Ovary (tissue), 7 donors: ENCODE measurements at regions not wholly inside any gene's neighbourhood (a gene's known extent, or its start where the extent isn't known, plus 50 kb on each side); places are given as distances from the start of the nearest gene placed in this dataset.
A peak's percentile ranks its signal among the peaks of the same experiment; 100 is the strongest.
"Not testable (repeated sequence)": the region's sequence is repeated elsewhere in the genome, so short reads cannot be mapped to it uniquely, and the experiment has no call there.

Experiments
- DNase-seq, 5 donors: peaks; one replicate each; pipeline ENCODE4 v3.0.0-alpha.2; 2019 to 2020
- H3K27ac ChIP-seq, 2 donors: fragments of 200-600 bp; one replicate each; pipeline versions ENCODE4 v1.5.1 to v1.8.0; 2019 to 2022
- H3K27me3 ChIP-seq: fragments of 200-600 bp; one replicate; pipeline ENCODE4 v1.8.0; 2022
- H3K36me3 ChIP-seq: fragments of 200-600 bp; sonication (generic); one replicate; pipeline ENCODE4 v1.5.1; 2019
- H3K4me1 ChIP-seq: one replicate; pipeline ENCODE4 v1.8.1; 2013; ENCODE audit warnings: mild to moderate bottlenecking, moderate library complexity; ENCODE audit not compliant: insufficient read depth
- H3K4me3 ChIP-seq: fragments of 200-600 bp; sonication (generic); one replicate; pipeline ENCODE4 v1.5.1; 2017
- H3K9me3 ChIP-seq, 2 donors: fragments of 200-600 bp in 1 of 2; sonication (generic) in 1 of 2; one replicate each; pipeline versions ENCODE4 v1.5.1 to v1.8.1; 2013 to 2019; ENCODE audit warnings: mild to moderate bottlenecking in 1 of 2, moderate library complexity in 1 of 2
- EP300 ChIP-seq: sonication (generic); formaldehyde crosslinking; IDR thresholded peaks from one replicate; pipeline ENCODE4 v1.6.1; 2017; ENCODE audit warnings: antibody characterized with exemption
- POLR2A ChIP-seq: fragments of 450-650 bp; IDR thresholded peaks from one replicate; pipeline ENCODE4 v1.6.1; 2017; ENCODE audit warnings: antibody characterized with exemption, mild to moderate bottlenecking, moderate library complexity
- WGBS, 3 donors: extraction: QIAGEN DNeasy Blood & Tissue Kit in 1 of 3; methylation state at CpG; one replicate each; pipeline versions ENCODE4 v1.1.5 to v1.1.7; 2013 to 2017; 5-methylcytosine and 5-hydroxymethylcytosine counted together
- intact Hi-C, 4 donors: fragments of 100-400 bp; cut with DNase I; formaldehyde crosslinking; loops; one replicate each; pipeline versions ENCODE4 v1.11.0 to v1.15.1; 2022 to 2023
- TF ChIP-seq, protein P1 (sequence below), 3 donors: fragments of 450-650 bp in 2 of 3; fragments of 200-600 bp in 1 of 3; IDR thresholded peaks; one replicate each; pipeline versions ENCODE4 v1.5.1 to v1.8.0; 2016 to 2022; ENCODE audit warnings: antibody characterized with exemption in 3 of 3, mild to moderate bottlenecking in 1 of 3
- donor health status: DM: no; HTN: no; CAD: no; lungs with moderate emphysema.
- donor health status: DM: no; HTN: no; CAD: no.
- donor health status: Bipolar disorder and iron deficiency.
- donor health status: DM: no; HTN: no; CAD: no.
- donor health status: DM: yes; HTN: yes; CAD: no.

DNA sequence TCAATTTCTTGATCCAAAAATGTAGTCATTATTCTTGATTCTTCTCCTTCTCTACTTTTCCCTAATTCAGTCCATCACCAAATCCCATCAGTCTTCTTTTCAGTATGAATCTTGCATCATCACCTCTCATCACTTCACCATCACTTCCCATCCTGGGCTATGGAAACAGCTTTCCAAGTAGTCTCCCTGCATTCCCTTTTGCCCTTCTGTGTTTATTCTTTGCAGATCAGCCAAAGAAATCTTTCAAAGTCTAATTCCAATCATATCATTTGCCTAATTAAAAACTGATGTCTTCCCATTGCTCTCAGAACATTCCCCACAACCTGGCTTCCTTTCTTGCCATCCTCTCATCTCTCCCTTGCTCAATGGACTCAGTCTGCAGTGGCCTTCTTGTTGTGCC, 201.7 kb upstream of the ADAMTS3 start:
- no peak for DNase-seq
- intact Hi-C loops: no loop called here
- Histone ChIP-seq H3K27me3 (no peaks in the 10 kb centered on the region), H3K4me1 (peaks cover 2% of the 10 kb centered on the region), H3K4me3 (no peak overlapping the region), H3K9me3 (no peaks in the 10 kb centered on the region), H3K36me3 (no peaks in the 10 kb centered on the region), H3K27ac (no peak overlapping the region)
- TF ChIP-seq POLR2A (no peak), EP300 (no peak)
- TF ChIP-seq, protein P1, sequence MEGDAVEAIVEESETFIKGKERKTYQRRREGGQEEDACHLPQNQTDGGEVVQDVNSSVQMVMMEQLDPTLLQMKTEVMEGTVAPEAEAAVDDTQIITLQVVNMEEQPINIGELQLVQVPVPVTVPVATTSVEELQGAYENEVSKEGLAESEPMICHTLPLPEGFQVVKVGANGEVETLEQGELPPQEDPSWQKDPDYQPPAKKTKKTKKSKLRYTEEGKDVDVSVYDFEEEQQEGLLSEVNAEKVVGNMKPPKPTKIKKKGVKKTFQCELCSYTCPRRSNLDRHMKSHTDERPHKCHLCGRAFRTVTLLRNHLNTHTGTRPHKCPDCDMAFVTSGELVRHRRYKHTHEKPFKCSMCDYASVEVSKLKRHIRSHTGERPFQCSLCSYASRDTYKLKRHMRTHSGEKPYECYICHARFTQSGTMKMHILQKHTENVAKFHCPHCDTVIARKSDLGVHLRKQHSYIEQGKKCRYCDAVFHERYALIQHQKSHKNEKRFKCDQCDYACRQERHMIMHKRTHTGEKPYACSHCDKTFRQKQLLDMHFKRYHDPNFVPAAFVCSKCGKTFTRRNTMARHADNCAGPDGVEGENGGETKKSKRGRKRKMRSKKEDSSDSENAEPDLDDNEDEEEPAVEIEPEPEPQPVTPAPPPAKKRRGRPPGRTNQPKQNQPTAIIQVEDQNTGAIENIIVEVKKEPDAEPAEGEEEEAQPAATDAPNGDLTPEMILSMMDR (IDR thresholded peaks at IDR 0.05): no peak

DNA sequence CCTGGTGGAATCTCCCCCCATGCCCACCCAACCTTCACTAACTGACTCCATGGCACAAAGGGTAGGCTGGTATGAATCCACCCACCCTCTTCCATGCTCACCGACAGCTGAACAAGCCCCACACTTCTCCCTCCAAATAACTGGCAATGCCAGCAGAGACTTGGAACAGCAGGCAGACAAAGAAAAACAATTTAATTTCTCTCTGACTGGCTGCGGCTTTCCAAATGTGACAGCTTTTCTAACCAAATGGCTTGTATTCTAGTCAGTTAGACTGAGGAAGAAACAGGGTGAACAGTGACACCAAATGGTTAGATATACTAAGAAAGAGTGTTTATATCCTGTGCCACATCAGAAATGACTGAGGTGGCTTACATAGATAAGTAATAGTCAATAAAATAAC, 199.3 kb upstream of the ADAMTS3 start:
- WGBS, 3 donors: 48 to 63% (median 58%) methylated on average over 2 of the region's 2 CpGs
- Histone ChIP-seq H3K27me3 (no peaks in the 10 kb centered on the region), H3K4me1 (peaks cover 2% of the 10 kb centered on the region), H3K4me3 (no peak overlapping the region), H3K27ac (no peak overlapping the region), H3K9me3 (no peaks in the 10 kb centered on the region), H3K36me3 (no peaks in the 10 kb centered on the region)
- DNase-seq: peak in 1 of 5 donors; percentile 19
- TF ChIP-seq, protein P1 (IDR thresholded peaks at IDR 0.05): no peak
- TF ChIP-seq POLR2A (no peak), EP300 (no peak)
- intact Hi-C loops: no loop called here

DNA sequence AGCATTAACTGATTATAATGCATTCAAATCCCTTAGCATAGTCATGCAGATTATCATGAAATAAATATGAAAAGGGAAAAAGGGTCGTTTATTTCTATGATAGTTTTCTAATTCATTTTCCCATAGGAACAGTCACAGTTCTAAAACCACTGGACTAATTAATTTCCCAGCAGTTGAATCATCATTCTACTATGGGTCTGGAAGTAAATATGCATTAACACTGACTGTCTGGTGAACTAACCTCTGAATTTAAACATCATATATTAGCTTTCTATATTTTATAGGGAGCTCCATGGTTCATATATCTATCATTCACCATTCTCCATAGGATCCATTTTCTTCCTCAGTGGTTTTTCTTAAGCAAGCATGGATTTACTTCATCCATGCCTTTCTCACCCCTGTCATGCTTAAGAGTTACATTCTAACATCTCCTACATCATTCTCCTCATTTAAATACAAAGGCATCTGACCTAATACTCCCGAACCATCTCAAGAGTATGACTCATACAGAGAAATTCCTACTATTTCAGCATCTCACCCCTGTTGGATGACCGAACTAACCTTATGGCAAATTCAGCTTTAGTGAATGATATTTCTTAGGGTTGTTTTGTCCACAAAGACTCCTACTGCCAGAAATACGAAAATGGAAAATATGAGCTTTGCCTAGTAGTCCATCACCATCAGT, 198.7 kb upstream of the ADAMTS3 start:
- H3K36me3 ChIP-seq: no peaks in the 10 kb centered on the region
- intact Hi-C loops: no loop called here
- no peak overlapping the region for H3K27ac ChIP-seq
- peaks cover 2% of the 10 kb centered on the region for H3K4me1 ChIP-seq
- no peaks in the 10 kb centered on the region for H3K27me3 ChIP-seq
- H3K9me3 ChIP-seq: no peaks in the 10 kb centered on the region
- 28 to 32% (median 31%) methylated on average over 4 of the region's 4 CpGs for WGBS, 3 donors
- no peak for DNase-seq
- no peak overlapping the region for H3K4me3 ChIP-seq
- TF ChIP-seq POLR2A (no peak), EP300 (no peak)
- TF ChIP-seq, protein P1 (IDR thresholded peaks at IDR 0.05): no peak

DNA sequence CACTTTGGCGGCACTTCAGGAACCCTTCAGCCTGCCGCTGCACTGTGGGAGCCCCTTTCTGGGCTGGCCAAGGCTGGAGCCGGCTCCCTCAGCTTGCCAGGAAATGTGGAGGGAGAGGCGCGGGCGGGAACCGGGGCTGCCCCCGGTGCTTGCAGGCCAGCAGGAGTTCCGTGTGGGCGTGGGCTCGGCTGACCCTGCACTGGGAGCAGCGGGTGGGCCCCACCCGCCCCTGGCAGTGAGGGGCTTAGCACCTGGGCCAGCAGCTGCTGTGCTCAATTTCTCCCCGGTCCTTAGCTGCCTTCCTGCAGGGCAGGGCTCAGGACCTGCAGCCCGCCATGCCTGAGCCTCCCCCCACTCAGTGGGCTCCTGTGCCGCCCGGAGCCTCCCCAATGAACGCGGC, 196.8 kb upstream of the ADAMTS3 start:
- not testable (repeated sequence) for DNase-seq
- 86 to 95% (median 91%) methylated on average over 14 to 19 of the region's 19 CpGs for WGBS, 3 donors

DNA sequence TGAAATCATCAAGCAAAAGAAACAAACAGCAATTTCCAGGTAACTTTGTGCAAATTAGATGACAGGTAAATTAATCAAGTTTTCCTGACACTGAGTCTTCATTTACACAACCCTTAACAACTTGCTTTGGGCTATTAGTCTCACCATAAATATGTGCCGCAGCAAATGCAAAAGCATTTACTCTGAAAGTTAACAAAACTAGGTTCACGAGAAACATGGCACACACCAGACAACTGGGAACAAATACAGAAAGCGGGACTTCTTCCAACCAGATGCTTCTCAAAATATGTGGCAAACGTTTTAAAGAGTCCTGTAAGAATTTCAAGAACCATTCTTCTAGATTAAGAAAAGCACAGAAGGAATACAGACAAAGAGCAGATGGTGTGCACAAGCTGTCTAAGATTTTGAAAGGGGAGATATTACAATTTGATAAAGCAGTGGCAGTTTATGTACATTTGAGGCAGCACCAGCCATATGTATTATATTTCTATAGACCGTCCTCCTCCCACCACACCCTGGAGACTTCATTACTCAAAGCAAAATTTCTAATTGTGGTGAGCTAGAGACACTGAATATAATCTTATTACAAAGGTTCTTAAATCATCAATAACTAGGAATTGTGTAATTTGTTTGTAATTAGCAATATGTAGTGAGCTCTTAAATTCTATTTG, 192.5 kb upstream of the ADAMTS3 start:
- DNase-seq: no peak
- no peaks in the 10 kb centered on the region for H3K9me3 ChIP-seq
- intact Hi-C loops: no loop called here

More for the DNA sequence above, 196.8 kb upstream of the ADAMTS3 start:
- H3K27ac ChIP-seq, H3K27me3 ChIP-seq, intact Hi-C loops, H3K36me3 ChIP-seq, H3K4me3 ChIP-seq, H3K9me3 ChIP-seq, H3K4me1 ChIP-seq: not testable (repeated sequence)

DNA sequence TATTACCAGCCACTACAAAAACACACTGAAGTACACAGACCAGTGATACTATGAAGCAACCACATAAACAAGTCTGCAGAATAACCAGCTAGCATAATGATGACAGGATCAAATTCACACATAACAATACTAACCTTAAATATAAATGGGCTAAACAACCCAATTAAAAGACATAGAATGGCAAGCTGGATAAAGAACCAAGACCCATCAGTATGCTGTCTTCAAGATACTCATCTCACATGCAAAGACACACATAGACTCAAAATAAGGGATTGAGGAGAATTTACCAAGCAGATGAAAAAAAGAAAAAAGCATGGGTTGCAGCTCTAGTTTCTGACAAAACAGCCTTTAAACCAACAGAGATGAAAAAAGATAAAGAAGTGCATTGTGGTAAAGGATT, 184.4 kb upstream of the ADAMTS3 start:
- H3K4me3 ChIP-seq, H3K36me3 ChIP-seq, H3K9me3 ChIP-seq, H3K27ac ChIP-seq, DNase-seq, intact Hi-C loops, H3K4me1 ChIP-seq, H3K27me3 ChIP-seq: not testable (repeated sequence)

More for the DNA sequence above, 192.5 kb upstream of the ADAMTS3 start:
- TF ChIP-seq, protein P1 (IDR thresholded peaks at IDR 0.05): no peak
- no peak for TF ChIP-seq EP300
- no peak for TF ChIP-seq POLR2A
- H3K27ac ChIP-seq: no peak overlapping the region
- H3K4me3 ChIP-seq: no peak overlapping the region
- H3K4me1 ChIP-seq: no peaks in the 10 kb centered on the region
- whole genome bisulfite sequencing, 3 donors: 51 to 56% (median 54%) methylated on average over 5 of the region's 5 CpGs
- H3K36me3 ChIP-seq: no peaks in the 10 kb centered on the region
- H3K27me3 ChIP-seq: no peaks in the 10 kb centered on the region
